HCT116 (cell line): ENCODE measurements at regions not wholly inside any gene's neighbourhood (a gene's known extent, or its start where the extent isn't known, plus 50 kb on each side); places are given as distances from the start of the nearest gene placed in this dataset.

Experiments used
- ATAC-seq: fragments of 200-7000 bp; cut with Tn5 transposase; 2 replicates; pipeline ENCODE4 v1.9.1; 2020; ENCODE audit warnings: mild to moderate bottlenecking, moderate library complexity
- BruUV-seq: library from RNA; stranded (reverse); fragments of 400-500 nt; replicated peaks from 2 replicates; lab custom pipeline; 2021; lab: Mats Ljungman, UMichigan
- CTCF ChIA-PET: fragments of 300-600 bp; sonication (Branson Sonifier 250); formaldehyde crosslinking; loops from one replicate; lab custom pipeline; 2021; ENCODE audit warnings: antibody characterized with exemption; lab: Charles Lee
- POLR2A ChIA-PET: fragments of 300-600, 350-600 bp; sonication (Branson Sonifier 250); formaldehyde crosslinking; loops from one replicate; lab custom pipeline; 2021; ENCODE audit warnings: antibody characterized with exemption; lab: Charles Lee
- RAD21 ChIA-PET, 2 experiments: fragments of 300-600 bp; sonication (Branson Sonifier 250); formaldehyde crosslinking; loops; one replicate each; lab custom pipeline; 2023; ENCODE audit warnings: low total read pairs in 2 of 2; ENCODE audit not compliant: uncharacterized antibody in 2 of 2, unreplicated experiment in 2 of 2, low non-redundant PET in 1 of 2; lab: Charles Lee
- DNase-seq: peaks from one replicate; pipeline ENCODE4 v3.0.0-alpha.2; 2010; ENCODE audit warnings: low read depth, low spot score
- H2AFZ ChIP-seq: fragments of 200-600 bp; shearing (Covaris generic), sonication (generic); 2 replicates; pipeline ENCODE4 v1.6.1; 2017; ENCODE audit warnings: low read depth, mixed run types, mixed read lengths, antibody characterized with exemption, low read length; ENCODE audit not compliant: poor library complexity, severe bottlenecking
- H3K27ac ChIP-seq: 2 replicates; pipeline ENCODE4 v1.5.1; 2012; ENCODE audit warnings: low read depth, low read length
- H3K27me3 ChIP-seq: fragments of 200-600 bp; sonication (generic); 2 replicates; pipeline ENCODE4 v1.6.1; 2016; ENCODE audit warnings: mixed run types, low read length, mixed read lengths; ENCODE audit not compliant: insufficient read depth
- H3K36me3 ChIP-seq, 2 experiments: fragments of 200-500 bp in 1 of 2; fragments of 200-600 bp in 1 of 2; sonication (Bioruptor generic) in 1 of 2; sonication (generic) in 1 of 2; 2 replicates each; pipeline versions ENCODE4 v1.5.1 to v1.6.1; 2014 to 2016; ENCODE audit warnings: low read length in 2 of 2, inconsistent platforms in 1 of 2, mixed read lengths in 1 of 2, mixed run types in 1 of 2; ENCODE audit not compliant: insufficient read depth in 2 of 2, control insufficient read depth in 1 of 2
- H3K4me1 ChIP-seq, 2 experiments: fragments of 200-600 bp in 1 of 2; sonication (generic) in 1 of 2; 2 replicates each; pipeline versions ENCODE4 v1.5.1 to v1.6.1; 2012 to 2017; ENCODE audit warnings: low read length in 2 of 2, inconsistent platforms in 1 of 2, mild to moderate bottlenecking in 1 of 2, mixed read lengths in 1 of 2, mixed run types in 1 of 2, moderate library complexity in 1 of 2; ENCODE audit not compliant: insufficient read depth in 2 of 2, control insufficient read depth in 1 of 2
- H3K4me2 ChIP-seq: fragments of 200-600 bp; sonication (generic); 2 replicates; pipeline ENCODE4 v1.6.1; 2017; ENCODE audit warnings: mixed run types, low read length, mixed read lengths
- H3K4me3 ChIP-seq, 2 experiments: fragments of 200-600 bp in 1 of 2; sonication (generic) in 1 of 2; replicated peaks in 1 of 2; 2 replicates each; pipeline ENCODE4 v1.5.1; 2011 to 2016; ENCODE audit warnings: low read length in 2 of 2, control low read depth in 1 of 2, low read depth in 1 of 2, mild to moderate bottlenecking in 1 of 2, mixed read lengths in 1 of 2, mixed run types in 1 of 2
- H3K79me2 ChIP-seq: fragments of 200-600 bp; sonication (generic); 2 replicates; pipeline ENCODE4 v1.6.1; 2017; ENCODE audit warnings: mild to moderate bottlenecking, mixed run types, low read length, moderate library complexity, mixed read lengths; ENCODE audit not compliant: insufficient read depth
- H3K9ac ChIP-seq: fragments of 200-600 bp; sonication (generic); 2 replicates; pipeline ENCODE4 v1.6.1; 2016; ENCODE audit warnings: low read length, mixed read lengths
- H3K9me2 ChIP-seq: fragments of 200-600 bp; sonication (generic), shearing (Covaris generic); 2 replicates; pipeline ENCODE4 v1.6.1; 2017; ENCODE audit warnings: mixed run types, mild to moderate bottlenecking, moderate library complexity; ENCODE audit not compliant: insufficient read depth
- H3K9me3 ChIP-seq, 2 experiments: fragments of 200-500 bp in 1 of 2; fragments of 200-600 bp in 1 of 2; sonication (Bioruptor generic) in 1 of 2; sonication (generic) in 1 of 2; 2 replicates each; pipeline ENCODE4 v1.6.1; 2014 to 2017; ENCODE audit warnings: low read length in 2 of 2, mixed read lengths in 2 of 2, inconsistent platforms in 1 of 2, low read depth in 1 of 2, mild to moderate bottlenecking in 1 of 2, mixed run types in 1 of 2, moderate library complexity in 1 of 2; ENCODE audit not compliant: control insufficient read depth in 1 of 2, insufficient read depth in 1 of 2
- H4K20me1 ChIP-seq: fragments of 200-600 bp; sonication (generic), shearing (Covaris generic); 2 replicates; pipeline ENCODE4 v1.6.1; 2017; ENCODE audit warnings: mixed run types, mild to moderate bottlenecking, moderate library complexity; ENCODE audit not compliant: insufficient read depth
- ATF3 ChIP-seq: IDR thresholded peaks from 2 replicates; pipeline ENCODE4 v1.6.1; 2012
- CBX3 ChIP-seq: IDR thresholded peaks from 2 replicates; pipeline ENCODE4 v1.6.1; 2012; ENCODE audit warnings: low read depth
- CTCF ChIP-seq, 3 experiments: fragments of 200-600 bp in 1 of 3; sonication (generic) in 1 of 3; IDR thresholded peaks in 2 of 3; conservative IDR thresholded peaks in 1 of 3; 2 replicates each; pipeline ENCODE4 v1.5.1; 2012 to 2017; ENCODE audit warnings: low read depth in 2 of 3, low read length in 2 of 3, antibody characterized with exemption in 1 of 3, borderline replicate concordance in 1 of 3, control low read depth in 1 of 3, mild to moderate bottlenecking in 1 of 3, mixed read lengths in 1 of 3, mixed run types in 1 of 3, moderate library complexity in 1 of 3; ENCODE audit not compliant: insufficient read depth in 1 of 3
- EGR1 ChIP-seq: IDR thresholded peaks from 2 replicates; pipeline ENCODE4 v1.6.1; 2012; ENCODE audit warnings: low read depth
- ELF1 ChIP-seq: IDR thresholded peaks from 2 replicates; pipeline ENCODE4 v1.6.1; 2012; ENCODE audit warnings: low read depth, borderline replicate concordance
- EZH2 ChIP-seq: fragments of 200-600 bp; sonication (generic); IDR thresholded peaks from 2 replicates; pipeline ENCODE4 v1.6.1; 2017; ENCODE audit warnings: antibody characterized with exemption, mixed run types
- EZH2phosphoT487 ChIP-seq: fragments of 200-600 bp; IDR thresholded peaks from 2 replicates; pipeline ENCODE4 v1.6.1; 2018; ENCODE audit warnings: antibody characterized with exemption, borderline replicate concordance
- FOSL1 ChIP-seq: IDR thresholded peaks from 2 replicates; pipeline ENCODE4 v1.6.1; 2012; ENCODE audit warnings: low read depth
- JUND ChIP-seq: IDR thresholded peaks from 2 replicates; pipeline ENCODE4 v1.6.1; 2012
- POLR2A ChIP-seq: IDR thresholded peaks from 2 replicates; pipeline ENCODE4 v1.7.0; 2011; ENCODE audit warnings: borderline replicate concordance; ENCODE audit not compliant: insufficient read depth, insufficient read length; ENCODE audit errors: extremely low read depth
- RAD21 ChIP-seq: IDR thresholded peaks from 2 replicates; pipeline ENCODE4 v1.6.1; 2012; ENCODE audit warnings: low read depth, mild to moderate bottlenecking
- REST ChIP-seq: IDR thresholded peaks from 2 replicates; pipeline ENCODE4 v1.6.1; 2012; ENCODE audit warnings: low read depth
- SIN3A ChIP-seq: IDR thresholded peaks from 2 replicates; pipeline ENCODE4 v1.6.1; 2012; ENCODE audit warnings: low read depth
- SRF ChIP-seq: IDR thresholded peaks from 2 replicates; pipeline ENCODE4 v1.6.1; 2012; ENCODE audit warnings: low read depth
- YY1 ChIP-seq: IDR thresholded peaks from 2 replicates; pipeline ENCODE4 v1.6.1; 2011; ENCODE audit warnings: low read length, low read depth, moderate library complexity, mild to moderate bottlenecking; ENCODE audit not compliant: insufficient replicate concordance; ENCODE audit errors: extremely low read depth
- ZFX ChIP-seq: fragments of 450-650 bp; IDR thresholded peaks from 2 replicates; pipeline ENCODE4 v1.6.1; 2017
- ZNF274 ChIP-seq: fragments of 200-500 bp; sonication (Bioruptor generic); IDR thresholded peaks from 2 replicates; pipeline ENCODE4 v1.6.1; 2014; ENCODE audit warnings: mild to moderate bottlenecking, low read depth, low read length, inconsistent platforms
- intact Hi-C: fragments of 100-400 bp; cut with micrococcal nuclease; formaldehyde crosslinking; loops from 2 replicates; pipeline ENCODE4 v1.10.0; 2022
- TF ChIP-seq, protein P1 (sequence below): IDR thresholded peaks from 2 replicates; pipeline ENCODE4 v1.6.1; 2012

DNA sequence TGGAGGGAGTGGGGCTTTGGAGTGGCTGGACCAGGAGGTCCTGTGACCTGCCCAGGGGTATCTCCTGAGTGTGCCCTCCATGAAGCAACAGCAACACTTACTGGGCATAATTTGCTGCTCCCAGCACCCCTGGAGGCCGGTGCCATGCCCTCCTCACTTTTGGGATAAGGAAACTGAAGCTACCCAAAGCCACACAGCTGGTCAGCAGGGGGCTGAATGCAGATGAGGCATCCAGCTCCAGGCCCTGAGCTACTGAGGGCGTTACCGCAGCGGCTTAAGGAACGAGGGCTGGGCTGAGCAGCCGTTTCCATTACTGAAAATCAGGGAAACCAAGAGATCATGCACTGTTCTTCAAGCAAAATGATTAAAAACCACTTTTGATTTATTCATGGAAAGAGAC is 408.9 kb downstream of the GLRX3 start:
- no peak for DNase-seq
- Histone ChIP-seq H4K20me1 (no peaks in the 10 kb centered on the region), H3K9me3 (no peaks in the 10 kb centered on the region), H3K36me3 (no peaks in the 10 kb centered on the region), H3K4me3 (no peak overlapping the region), H3K27ac (no peak overlapping the region), H3K4me2 (no peak overlapping the region), H2AFZ (no peak overlapping the region), H3K9me2 (no peaks in the 10 kb centered on the region), H3K4me1 (no peaks in the 10 kb centered on the region), H3K79me2 (no peaks in the 10 kb centered on the region), H3K9ac (no peak overlapping the region), H3K27me3 (no peaks in the 10 kb centered on the region)
- TF ChIP-seq YY1 (no peak), CTCF (IDR thresholded peaks at IDR 0.05 in 2 of 3, conservative IDR thresholded peaks at IDR 0.05 in 1 of 3; ENCODE audit: borderline replicate concordance in 1 of 3, insufficient read depth in 1 of 3, low read depth in 2 of 3, low read length in 2 of 3) (no peak), CBX3 (no peak), POLR2A (no peak), ZNF274 (no peak), ZFX (no peak), EZH2 (no peak), ELF1 (no peak), EZH2phosphoT487 (no peak), RAD21 (no peak), SIN3A (no peak), FOSL1 (no peak), EGR1 (no peak), REST (no peak), JUND (no peak), ATF3 (no peak), SRF (no peak)
- TF ChIP-seq, protein P1, sequence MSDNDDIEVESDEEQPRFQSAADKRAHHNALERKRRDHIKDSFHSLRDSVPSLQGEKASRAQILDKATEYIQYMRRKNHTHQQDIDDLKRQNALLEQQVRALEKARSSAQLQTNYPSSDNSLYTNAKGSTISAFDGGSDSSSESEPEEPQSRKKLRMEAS: no peak
- RAD21 ChIA-PET: no interaction called here
- POLR2A ChIA-PET: no interaction called here
- no TSS peak for BruUV-seq
- CTCF ChIA-PET: no interaction called here
- intact Hi-C loops: no loop called here
- ATAC-seq: no peak
